ENCODE measurements at regions not wholly inside any gene's neighbourhood (a gene's known extent, or its start where the extent isn't known, plus 50 kb on each side); places are given as distances from the start of the nearest gene placed in this dataset.

- Histone ChIP-seq H3K4me3 (IDR thresholded peaks at IDR 0.05; ENCODE audit: insufficient read depth, low read depth, low read length) (no peak overlapping the region), H3K4me2 (no peak overlapping the region), H3K9ac (no peak overlapping the region), H3K27ac (no peak overlapping the region), H3K27me3 (ENCODE audit: insufficient read depth, low read depth) (no peaks in the 10 kb centered on the region), H2AFZ (ENCODE audit: low read depth) (no peak overlapping the region), H3K36me3 (ENCODE audit: insufficient read depth) (no peaks in the 10 kb centered on the region), H3K79me2 (ENCODE audit: insufficient read depth, low read depth) (no peaks in the 10 kb centered on the region), H4K20me1 (ENCODE audit: insufficient read depth) (no peaks in the 10 kb centered on the region), H3K4me1 (ENCODE audit: low read depth, poor library complexity, severe bottlenecking) (peaks cover 9% of the 10 kb centered on the region)
- TF ChIP-seq CTCF (conservative IDR thresholded peaks at IDR 0.05; ENCODE audit: low read depth, low read length), result no peak
Measured at GRCh38 chr6:44712353-44713111, 325.0 kb downstream of the CDC5L start.

GRCh38 chr6:44715188-44715587, 327.7 kb downstream of the CDC5L start:
- H3K27me3 ChIP-seq (ENCODE audit: insufficient read depth, low read depth), result no peaks in the 10 kb centered on the region
- H3K4me2 ChIP-seq, result no peak overlapping the region
- no peaks in the 10 kb centered on the region for H4K20me1 ChIP-seq (ENCODE audit: insufficient read depth)
- TF ChIP-seq CTCF (conservative IDR thresholded peaks at IDR 0.05; ENCODE audit: low read depth, low read length), result no peak
- H3K4me3 ChIP-seq (IDR thresholded peaks at IDR 0.05; ENCODE audit: insufficient read depth, low read depth, low read length), result no peak overlapping the region
- no peak overlapping the region for H2AFZ ChIP-seq (ENCODE audit: low read depth)
- no peak overlapping the region for H3K27ac ChIP-seq
- H3K36me3 ChIP-seq (ENCODE audit: insufficient read depth), result no peaks in the 10 kb centered on the region
- no peaks in the 10 kb centered on the region for H3K79me2 ChIP-seq (ENCODE audit: insufficient read depth, low read depth)
- no peaks in the 10 kb centered on the region for H3K4me1 ChIP-seq (ENCODE audit: low read depth, poor library complexity, severe bottlenecking)
- H3K9ac ChIP-seq, result no peak overlapping the region

- TF ChIP-seq CTCF (conservative IDR thresholded peaks at IDR 0.05; ENCODE audit: low read depth, low read length), result no peak
- no peak overlapping the region for H3K27ac ChIP-seq
- H3K36me3 ChIP-seq (ENCODE audit: insufficient read depth), result no peaks in the 10 kb centered on the region
- H3K4me1 ChIP-seq (ENCODE audit: low read depth, poor library complexity, severe bottlenecking), result no peaks in the 10 kb centered on the region
- H3K27me3 ChIP-seq (ENCODE audit: insufficient read depth, low read depth), result no peaks in the 10 kb centered on the region
- no peaks in the 10 kb centered on the region for H4K20me1 ChIP-seq (ENCODE audit: insufficient read depth)
- no peak overlapping the region for H3K9ac ChIP-seq
- no peak overlapping the region for H3K4me3 ChIP-seq (IDR thresholded peaks at IDR 0.05; ENCODE audit: insufficient read depth, low read depth, low read length)
- no peaks in the 10 kb centered on the region for H3K79me2 ChIP-seq (ENCODE audit: insufficient read depth, low read depth)
- H3K4me2 ChIP-seq, result no peak overlapping the region
- H2AFZ ChIP-seq (ENCODE audit: low read depth), result no peak overlapping the region
Measured at GRCh38 chr6:44715925-44716324, 328.4 kb downstream of the CDC5L start.

- no peak for TF ChIP-seq CTCF (conservative IDR thresholded peaks at IDR 0.05; ENCODE audit: low read depth, low read length)
- Histone ChIP-seq H3K4me1 (ENCODE audit: low read depth, poor library complexity, severe bottlenecking) (no peaks in the 10 kb centered on the region), H3K4me2 (no peak overlapping the region), H3K9ac (no peak overlapping the region), H3K4me3 (IDR thresholded peaks at IDR 0.05; ENCODE audit: insufficient read depth, low read depth, low read length) (no peak overlapping the region), H3K36me3 (ENCODE audit: insufficient read depth) (no peaks in the 10 kb centered on the region), H3K27me3 (ENCODE audit: insufficient read depth, low read depth) (no peaks in the 10 kb centered on the region), H2AFZ (ENCODE audit: low read depth) (no peak overlapping the region), H3K27ac (no peak overlapping the region), H4K20me1 (ENCODE audit: insufficient read depth) (no peaks in the 10 kb centered on the region), H3K79me2 (ENCODE audit: insufficient read depth, low read depth) (no peaks in the 10 kb centered on the region)
Measured at GRCh38 chr6:44717431-44717830, 329.9 kb downstream of the CDC5L start.

All from KMS-11 (cell line).